CD14-positive monocyte (primary cell): ENCODE measurements at regions not wholly inside any gene's neighbourhood (a gene's known extent, or its start where the extent isn't known, plus 50 kb on each side); places are given as distances from the start of the nearest gene placed in this dataset.

ENCODE experiments used
- DNase-seq, 3 donors: peaks; one replicate each; pipeline ENCODE4 v3.0.0-alpha.2; 2011 to 2022
- H2AFZ ChIP-seq: 2 replicates; pipeline ENCODE4 v1.6.0; 2012; ENCODE audit warnings: mild to moderate bottlenecking, low read depth, low read length, inconsistent platforms; ENCODE audit not compliant: insufficient read depth, poor library complexity, severe bottlenecking
- H3K27ac ChIP-seq, 2 donors: 1 replicate in 1 of 2; 2 replicates in 1 of 2; pipeline ENCODE4 v1.5.1; 2012 to 2013; ENCODE audit warnings: low read length in 2 of 2, control low read depth in 1 of 2, inconsistent platforms in 1 of 2, low read depth in 1 of 2, mild to moderate bottlenecking in 1 of 2
- H3K27me3 ChIP-seq, 2 donors: one replicate each; pipeline versions ENCODE4 v1.6.0 to v1.6.1; 2011 to 2013; ENCODE audit warnings: low read length in 2 of 2; ENCODE audit not compliant: control insufficient read depth in 2 of 2, insufficient read depth in 2 of 2
- H3K36me3 ChIP-seq, 2 donors: replicated peaks in 1 of 2; 1 replicate in 1 of 2; 2 replicates in 1 of 2; pipeline versions ENCODE4 v1.5.1 to v1.6.1; 2012 to 2013; ENCODE audit warnings: low read length in 2 of 2, control low read depth in 1 of 2, inconsistent platforms in 1 of 2, mild to moderate bottlenecking in 1 of 2; ENCODE audit not compliant: insufficient read depth in 2 of 2, control insufficient read depth in 1 of 2
- H3K4me1 ChIP-seq, 2 donors: 1 replicate in 1 of 2; 2 replicates in 1 of 2; pipeline versions ENCODE4 v1.5.1 to v1.6.1; 2012 to 2013; ENCODE audit warnings: low read length in 2 of 2, control low read depth in 1 of 2, inconsistent platforms in 1 of 2, mild to moderate bottlenecking in 1 of 2, moderate library complexity in 1 of 2; ENCODE audit not compliant: insufficient read depth in 2 of 2, control insufficient read depth in 1 of 2
- H3K4me2 ChIP-seq: replicated peaks from 2 replicates; pipeline ENCODE3; 2012; ENCODE audit warnings: low read length, moderate library complexity, mild to moderate bottlenecking; ENCODE audit not compliant: poor library complexity, severe bottlenecking; ENCODE audit errors: extremely low read depth
- H3K4me3 ChIP-seq, 3 experiments: fragments of 200-600 bp in 1 of 3; sonication (generic) in 1 of 3; replicated peaks in 1 of 3; 1 replicate in 2 of 3; 2 replicates in 1 of 3; pipeline ENCODE4 v1.5.1; 2011 to 2013; ENCODE audit warnings: low read length in 3 of 3, mild to moderate bottlenecking in 3 of 3, control low read depth in 2 of 3, low read depth in 2 of 3, inconsistent platforms in 1 of 3, moderate library complexity in 1 of 3
- H3K79me2 ChIP-seq: 2 replicates; pipeline ENCODE4 v1.6.0; 2012; ENCODE audit warnings: mild to moderate bottlenecking, control low read depth, inconsistent platforms, low read length, moderate library complexity; ENCODE audit not compliant: insufficient read depth
- H3K9ac ChIP-seq: 2 replicates; pipeline ENCODE4 v1.6.0; 2017; ENCODE audit warnings: low read length, mild to moderate bottlenecking; ENCODE audit not compliant: insufficient read depth, poor library complexity, severe bottlenecking
- H3K9me3 ChIP-seq, 2 donors: replicated peaks in 1 of 2; 1 replicate in 1 of 2; 2 replicates in 1 of 2; pipeline versions ENCODE4 v1.5.1 to v1.6.1; 2012 to 2013; ENCODE audit warnings: low read length in 2 of 2, control low read depth in 1 of 2; ENCODE audit not compliant: control insufficient read depth in 1 of 2, insufficient read depth in 1 of 2
- H4K20me1 ChIP-seq: 2 replicates; pipeline ENCODE4 v1.6.0; 2012; ENCODE audit warnings: mild to moderate bottlenecking, low read length, control low read depth, moderate library complexity; ENCODE audit not compliant: insufficient read depth
- H3K27ac Mint-ChIP-seq, 7 donors: one replicate each; pipeline ENCODE4 v1.8.0; 2020; ENCODE audit warnings: mild to moderate bottlenecking in 7 of 7, mixed read lengths in 7 of 7, moderate library complexity in 6 of 7, inconsistent platforms in 2 of 7
- H3K27me3 Mint-ChIP-seq, 3 donors: one replicate each; pipeline ENCODE4 v1.8.0; 2021 to 2022; ENCODE audit warnings: low read depth in 3 of 3, mild to moderate bottlenecking in 3 of 3, mixed read lengths in 3 of 3, moderate library complexity in 3 of 3, inconsistent platforms in 1 of 3
- H3K36me3 Mint-ChIP-seq, 2 donors: one replicate each; pipeline ENCODE4 v1.8.0; 2020; ENCODE audit warnings: mixed read lengths in 2 of 2, inconsistent platforms in 1 of 2, mild to moderate bottlenecking in 1 of 2
- H3K4me1 Mint-ChIP-seq: one replicate; pipeline ENCODE4 v1.8.0; 2020; ENCODE audit warnings: mild to moderate bottlenecking, mixed read lengths
- H3K4me3 Mint-ChIP-seq, 2 donors: one replicate each; pipeline ENCODE4 v1.8.0; 2020; ENCODE audit warnings: mild to moderate bottlenecking in 2 of 2, mixed read lengths in 2 of 2, moderate library complexity in 1 of 2
- H3K9me3 Mint-ChIP-seq, 7 donors: one replicate each; pipeline ENCODE4 v1.8.0; 2020 to 2022; ENCODE audit warnings: mixed read lengths in 7 of 7, mild to moderate bottlenecking in 6 of 7, moderate library complexity in 6 of 7, inconsistent platforms in 2 of 7
- CTCF ChIP-seq: fragments of 200-600 bp; IDR thresholded peaks from one replicate; pipeline ENCODE4 v1.8.0; 2022; ENCODE audit warnings: antibody characterized with exemption, mild to moderate bottlenecking
- WGBS: methylation state at CpG from one replicate; pipeline ENCODE4 v1.1.5; 2013; ENCODE audit warnings: missing lambda C conversion rate; ENCODE audit not compliant: insufficient coverage; 5-methylcytosine and 5-hydroxymethylcytosine counted together
- intact Hi-C, 2 donors: fragments of 100-400 bp; cut with micrococcal nuclease; formaldehyde crosslinking; loops; one replicate each; pipeline versions ENCODE4 v1.15.0 to v1.15.1; 2023

DNA sequence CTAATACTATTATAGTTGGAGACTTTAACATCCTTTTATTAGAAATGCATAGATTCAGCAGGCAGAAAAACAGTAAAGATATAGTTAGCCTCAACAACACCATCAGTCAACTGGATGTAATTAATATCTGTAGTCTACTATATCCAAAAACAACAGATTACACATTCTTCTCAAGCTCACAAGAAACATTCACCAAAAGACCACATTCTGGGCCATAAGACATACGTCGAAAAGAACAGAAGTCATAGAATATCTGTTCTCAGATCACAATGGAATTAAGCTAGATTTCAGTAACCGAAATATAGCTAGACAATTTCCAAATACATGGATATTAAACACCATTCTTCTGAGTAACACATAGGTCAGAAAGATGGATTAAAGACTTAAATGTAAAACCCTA, 336.6 kb upstream of the RPS23 start:
- Mint-ChIP-seq H3K4me1 (no peaks in the 10 kb centered on the region), H3K36me3 (no peaks in the 10 kb centered on the region), H3K9me3 (peaks cover 3 to 17% (median 14%) of the 10 kb centered on the region in 7 donors), H3K27ac (no peak overlapping the region), H3K27me3 (peaks cover 1 to 3% (median 2%) of the 10 kb centered on the region in 3 donors), H3K4me3 (no peak overlapping the region)
- no peak overlapping the region for H3K4me3 ChIP-seq
- WGBS, result 50% methylated on average over 2 of the region's 3 CpGs
- intact Hi-C loops, result no loop called here
- no peak for TF ChIP-seq CTCF
- H3K36me3 ChIP-seq, result no peaks in the 10 kb centered on the region
- H3K27me3 ChIP-seq, result no peaks in the 10 kb centered on the region
- H3K4me2 ChIP-seq, result no peak overlapping the region
- DNase-seq, result no peak
- H3K27ac ChIP-seq, result no peak overlapping the region
- no peak overlapping the region for H3K9ac ChIP-seq
- H3K79me2 ChIP-seq, result no peaks in the 10 kb centered on the region
- H3K9me3 ChIP-seq, result peaks cover 0 to 2% of the 10 kb centered on the region in 2 donors
- no peaks in the 10 kb centered on the region for H4K20me1 ChIP-seq
- H3K4me1 ChIP-seq, result no peaks in the 10 kb centered on the region
- no peak overlapping the region for H2AFZ ChIP-seq

DNA sequence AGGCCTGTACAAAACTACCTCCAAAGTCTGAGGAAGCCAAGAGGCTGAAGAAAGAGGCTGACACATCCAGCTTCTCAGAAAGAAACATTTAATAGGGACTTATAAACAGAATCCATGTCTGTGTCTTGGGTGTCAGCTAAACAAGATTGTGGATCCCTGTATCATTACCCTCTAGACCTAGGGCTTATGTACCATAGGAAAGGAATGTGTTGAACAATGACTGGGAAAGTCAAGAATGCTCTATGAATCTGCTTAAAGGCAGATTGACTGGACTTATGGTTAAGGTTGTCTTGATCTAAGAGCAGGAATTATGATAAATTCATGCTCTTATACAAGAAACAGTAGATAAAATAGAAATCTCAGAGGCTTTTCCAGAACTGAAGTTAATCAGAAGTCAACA, 335.7 kb upstream of the RPS23 start:
- H3K9me3 Mint-ChIP-seq, result peaks cover 4 to 17% (median 14%) of the 10 kb centered on the region in 7 donors
- H3K27me3 Mint-ChIP-seq, result peaks cover 1 to 3% (median 2%) of the 10 kb centered on the region in 3 donors
- H3K36me3 Mint-ChIP-seq, result no peaks in the 10 kb centered on the region
- Histone ChIP-seq H3K27me3 (no peaks in the 10 kb centered on the region), H3K27ac (no peak overlapping the region), H3K4me3 (no peak overlapping the region), H3K9me3 (peaks cover 0 to 2% of the 10 kb centered on the region in 2 donors), H3K4me1 (no peaks in the 10 kb centered on the region), H3K79me2 (no peaks in the 10 kb centered on the region), H3K4me2 (no peak overlapping the region), H3K36me3 (no peaks in the 10 kb centered on the region), H4K20me1 (no peaks in the 10 kb centered on the region), H3K9ac (no peak overlapping the region), H2AFZ (no peak overlapping the region)
- no peak for DNase-seq
- H3K4me1 Mint-ChIP-seq, result no peaks in the 10 kb centered on the region
- TF ChIP-seq CTCF, result no peak
- intact Hi-C loops, result no loop called here
- H3K27ac Mint-ChIP-seq, result no peak overlapping the region
- H3K4me3 Mint-ChIP-seq, result no peak overlapping the region
